ENCODE measurements at regions not wholly inside any gene's neighbourhood (a gene's known extent, or its start where the extent isn't known, plus 50 kb on each side); places are given as distances from the start of the nearest gene placed in this dataset.
A peak's percentile ranks its signal among the peaks of the same experiment; 100 is the strongest.

- no peak overlapping the region for H3K27ac ChIP-seq
Measured at GRCh38 chr10:2978574-2979273, 88.6 kb upstream of the PFKP start.

DNA sequence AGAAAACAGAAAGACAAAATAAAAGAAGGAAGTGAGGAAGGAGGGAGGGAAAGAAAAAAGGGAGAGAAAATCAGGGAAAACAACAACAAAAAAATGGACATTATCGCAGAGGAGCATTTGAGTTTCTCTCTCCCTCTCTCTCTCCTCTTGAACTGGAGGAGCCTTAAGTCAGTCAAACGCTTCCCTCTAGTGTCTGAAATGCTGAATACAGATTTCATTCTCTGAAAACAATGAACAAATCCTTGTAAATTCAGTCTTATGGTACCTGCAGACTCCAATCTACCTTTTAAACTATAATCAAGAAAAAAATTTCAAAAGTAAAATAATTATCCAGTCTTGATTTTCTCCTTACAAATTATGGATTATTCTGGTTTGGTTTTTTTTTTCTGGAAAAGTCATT is 89.2 kb upstream of the PFKP start:
- Histone ChIP-seq H3K36me3 (replicated peaks; ENCODE audit: insufficient read depth, low read depth) (no peaks in the 10 kb centered on the region), H2AFZ (no peak overlapping the region), H3K4me1 (ENCODE audit: insufficient read depth) (no peaks in the 10 kb centered on the region), H3K4me2 (no peak overlapping the region), H3K79me2 (no peaks in the 10 kb centered on the region), H3K27ac (no peak overlapping the region), H4K20me1 (ENCODE audit: insufficient read depth, poor library complexity, severe bottlenecking) (no peaks in the 10 kb centered on the region), H3K9me2 (replicated peaks; ENCODE audit: insufficient read depth) (no peaks in the 10 kb centered on the region), H3K4me3 (no peak overlapping the region), H3K27me3 (no peaks in the 10 kb centered on the region), H3K9me3 (ENCODE audit: low read depth) (no peaks in the 10 kb centered on the region)
- peak; percentile 67 for DNase-seq (ENCODE audit: low spot score)
- WGBS (ENCODE audit: low lambda C conversion rate, missing lambda C conversion rate), result 28% methylated on average over 2 of the region's 2 CpGs
- TF ChIP-seq EZH2 (IDR thresholded peaks at IDR 0.05; ENCODE audit: borderline replicate concordance) (no peak), EZH2phosphoT487 (IDR thresholded peaks at IDR 0.05; ENCODE audit: low read depth, severe bottlenecking, unreplicated experiment) (no peak), CTCF (IDR thresholded peaks at IDR 0.05; ENCODE audit: poor library complexity) (peak; percentile 84)

More at GRCh38 chr10:2978574-2979273, 88.6 kb upstream of the PFKP start:
- no peaks in the 10 kb centered on the region for H3K9me2 ChIP-seq (replicated peaks; ENCODE audit: insufficient read depth)
- no peaks in the 10 kb centered on the region for H3K79me2 ChIP-seq
- TF ChIP-seq EZH2 (IDR thresholded peaks at IDR 0.05; ENCODE audit: borderline replicate concordance) (no peak), EZH2phosphoT487 (IDR thresholded peaks at IDR 0.05; ENCODE audit: low read depth, severe bottlenecking, unreplicated experiment) (no peak), CTCF (IDR thresholded peaks at IDR 0.05; ENCODE audit: poor library complexity) (no peak)
- H3K4me3 ChIP-seq, result no peak overlapping the region
- H2AFZ ChIP-seq, result no peak overlapping the region
- no peaks in the 10 kb centered on the region for H3K36me3 ChIP-seq (replicated peaks; ENCODE audit: insufficient read depth, low read depth)
- H3K4me2 ChIP-seq, result no peak overlapping the region
- H4K20me1 ChIP-seq (ENCODE audit: insufficient read depth, poor library complexity, severe bottlenecking), result no peaks in the 10 kb centered on the region
- DNase-seq (ENCODE audit: low spot score), result no peak
- H3K4me1 ChIP-seq (ENCODE audit: insufficient read depth), result no peaks in the 10 kb centered on the region
- H3K9me3 ChIP-seq (ENCODE audit: low read depth), result no peaks in the 10 kb centered on the region
- WGBS (ENCODE audit: low lambda C conversion rate, missing lambda C conversion rate), result 96% methylated on average over 8 of the region's 8 CpGs
- no peaks in the 10 kb centered on the region for H3K27me3 ChIP-seq

GRCh38 chr10:2974503-2975207 is 92.7 kb upstream of the PFKP start:
- no peaks in the 10 kb centered on the region for H3K9me2 ChIP-seq (replicated peaks; ENCODE audit: insufficient read depth)
- H3K27ac ChIP-seq, result no peak overlapping the region
- no peak for DNase-seq (ENCODE audit: low spot score)
- H3K79me2 ChIP-seq, result no peaks in the 10 kb centered on the region
- H2AFZ ChIP-seq, result no peak overlapping the region
- no peaks in the 10 kb centered on the region for H3K9me3 ChIP-seq (ENCODE audit: low read depth)
- no peaks in the 10 kb centered on the region for H3K27me3 ChIP-seq
- TF ChIP-seq CTCF (IDR thresholded peaks at IDR 0.05; ENCODE audit: poor library complexity), result no peak
- TF ChIP-seq EZH2 (IDR thresholded peaks at IDR 0.05; ENCODE audit: borderline replicate concordance), result no peak
- TF ChIP-seq EZH2phosphoT487 (IDR thresholded peaks at IDR 0.05; ENCODE audit: low read depth, severe bottlenecking, unreplicated experiment), result no peak
- no peaks in the 10 kb centered on the region for H4K20me1 ChIP-seq (ENCODE audit: insufficient read depth, poor library complexity, severe bottlenecking)
- H3K36me3 ChIP-seq (replicated peaks; ENCODE audit: insufficient read depth, low read depth), result no peaks in the 10 kb centered on the region
- no peaks in the 10 kb centered on the region for H3K4me1 ChIP-seq (ENCODE audit: insufficient read depth)
- H3K4me2 ChIP-seq, result no peak overlapping the region
- H3K4me3 ChIP-seq, result no peak overlapping the region
- 81% methylated on average over 12 of the region's 12 CpGs for WGBS (ENCODE audit: low lambda C conversion rate, missing lambda C conversion rate)
